ENCODE measurements at regions not wholly inside any gene's neighbourhood (a gene's known extent, or its start where the extent isn't known, plus 50 kb on each side); places are given as distances from the start of the nearest gene placed in this dataset.
"Not testable (repeated sequence)": the region's sequence is repeated elsewhere in the genome, so short reads cannot be mapped to it uniquely, and the experiment has no call there.

DNA sequence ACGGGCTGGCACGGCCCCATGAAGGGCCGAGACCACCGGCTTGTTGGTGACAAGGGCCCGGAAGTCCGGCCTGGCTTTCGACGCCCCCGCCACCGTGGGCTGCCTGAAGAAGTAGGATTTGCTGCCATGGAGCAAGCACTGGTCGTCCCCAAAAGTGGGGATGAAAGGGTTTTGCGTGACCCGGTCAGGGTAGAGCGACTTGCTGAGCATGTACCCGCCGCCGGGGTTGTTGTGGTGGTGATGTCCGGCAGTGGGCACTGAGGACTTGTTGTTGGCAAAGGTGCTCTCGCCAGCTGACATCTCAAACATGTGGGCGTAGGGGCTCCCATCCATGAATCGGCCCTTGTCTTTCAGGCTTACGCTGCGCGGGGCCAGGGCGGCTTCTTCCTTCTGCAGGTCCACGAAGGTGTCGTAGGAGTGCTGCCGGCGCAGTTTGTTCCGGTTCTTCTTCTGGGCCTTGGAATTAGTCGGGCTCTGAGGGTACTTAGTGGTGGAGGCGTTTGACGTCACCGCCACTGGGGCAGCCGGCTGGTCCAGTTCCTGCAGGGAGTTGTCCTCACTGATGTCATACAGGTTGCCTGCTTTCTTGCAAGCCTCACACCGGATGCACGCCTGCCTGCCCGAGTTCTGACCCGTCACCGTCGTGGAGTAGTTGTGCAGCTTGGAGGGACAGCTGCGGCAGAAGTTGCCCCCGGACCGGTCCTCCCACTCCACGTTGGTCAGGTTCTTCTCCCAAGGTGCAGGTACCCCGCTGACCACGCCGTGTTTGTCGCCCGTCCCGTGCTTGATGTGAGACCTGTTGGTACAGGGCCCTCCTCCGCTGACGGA lies 366.6 kb downstream of the EMP1 start:
- no peak for DNase-seq (ENCODE audit: low spot score)

DNA sequence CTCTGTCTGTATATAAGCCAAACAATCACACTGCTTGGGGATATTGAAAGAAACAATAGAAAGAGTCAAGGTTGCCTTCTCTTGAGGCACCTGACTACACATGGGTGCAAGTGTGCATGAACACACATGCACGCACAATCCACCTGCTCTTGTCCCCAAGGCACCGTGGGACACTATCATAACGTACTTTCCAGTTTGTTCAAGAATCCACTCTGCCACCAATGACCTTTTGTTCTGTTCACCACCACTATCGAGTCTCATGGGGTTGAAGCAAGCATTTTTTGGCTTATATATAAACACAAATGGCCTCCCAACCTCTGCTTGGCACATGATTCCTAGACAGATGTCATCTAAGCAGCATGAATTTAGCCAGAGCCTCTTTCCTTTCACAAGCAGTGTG lies 365.4 kb downstream of the EMP1 start:
- no peak for DNase-seq (ENCODE audit: low spot score)

DNA sequence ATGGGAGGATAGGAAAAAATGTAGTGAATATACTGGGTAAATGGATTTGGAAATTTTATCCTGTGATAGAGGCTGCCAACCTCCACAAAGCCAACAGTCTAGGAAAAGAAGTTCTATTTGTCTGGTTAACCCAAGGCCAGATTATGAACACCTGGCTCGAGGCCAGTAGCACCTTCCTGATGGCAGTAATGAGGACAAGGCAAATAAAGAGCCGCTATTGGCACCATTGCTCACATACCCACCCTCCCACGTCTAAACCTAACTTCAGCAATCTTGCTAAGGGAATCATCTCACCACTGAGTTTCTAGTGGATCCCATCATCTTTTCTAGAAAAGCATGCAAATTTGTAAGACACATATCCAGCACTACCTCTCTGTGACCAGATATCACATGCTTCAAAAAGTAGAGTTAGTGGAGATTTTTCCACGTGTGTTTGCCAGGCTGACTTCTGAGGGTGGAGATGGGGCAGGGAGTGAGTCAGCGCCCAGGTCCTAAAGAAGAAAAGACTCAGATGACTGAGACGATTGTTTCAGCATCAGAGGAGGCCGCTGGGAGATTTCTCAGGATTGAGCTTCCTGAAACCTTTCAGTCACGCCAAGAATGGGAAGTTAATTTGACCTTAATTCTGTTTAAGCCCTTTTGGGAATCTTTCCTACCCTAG lies 362.9 kb downstream of the EMP1 start:
- DNase-seq (ENCODE audit: low spot score): no peak

DNA sequence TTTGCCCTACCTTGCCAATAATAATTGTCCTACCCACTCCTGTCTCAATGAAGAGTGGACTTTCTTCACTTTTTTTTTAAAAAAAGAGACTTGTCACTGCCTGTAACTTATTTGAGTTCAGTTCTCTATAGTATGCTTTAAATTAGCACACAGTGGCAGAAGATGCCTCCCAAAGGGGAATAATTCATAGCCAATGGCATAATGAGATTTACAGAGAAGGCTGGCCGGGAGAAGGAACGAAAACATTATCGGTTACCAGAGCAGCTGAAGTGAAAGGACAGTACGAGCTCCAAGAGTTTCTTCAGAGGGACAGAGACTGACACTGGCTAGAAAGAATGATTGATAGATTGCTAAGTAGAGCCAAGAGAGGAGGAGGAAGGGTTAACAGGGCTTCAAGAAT lies 356.3 kb downstream of the EMP1 start:
- no peak for DNase-seq (ENCODE audit: low spot score)

DNA sequence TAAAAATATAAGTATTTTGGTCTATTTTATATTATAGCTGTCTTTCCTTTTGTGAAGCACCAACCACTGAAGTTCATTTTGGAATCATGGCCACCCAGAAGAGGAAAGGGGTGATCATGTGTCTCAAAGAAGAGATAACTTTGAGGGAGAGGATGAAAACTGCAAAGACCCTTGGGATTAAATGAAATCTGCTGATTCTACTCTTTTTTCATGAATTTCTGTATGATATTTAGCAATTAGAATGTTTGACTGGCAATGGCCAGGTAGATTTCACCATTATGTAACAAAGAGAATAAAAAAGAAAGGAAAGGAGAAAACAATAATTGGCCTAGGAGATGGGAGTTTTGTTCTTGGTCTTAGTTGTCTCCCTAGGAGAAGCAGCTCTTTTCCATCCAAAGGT lies 350.8 kb downstream of the EMP1 start:
- no peak for DNase-seq (ENCODE audit: low spot score)

DNA sequence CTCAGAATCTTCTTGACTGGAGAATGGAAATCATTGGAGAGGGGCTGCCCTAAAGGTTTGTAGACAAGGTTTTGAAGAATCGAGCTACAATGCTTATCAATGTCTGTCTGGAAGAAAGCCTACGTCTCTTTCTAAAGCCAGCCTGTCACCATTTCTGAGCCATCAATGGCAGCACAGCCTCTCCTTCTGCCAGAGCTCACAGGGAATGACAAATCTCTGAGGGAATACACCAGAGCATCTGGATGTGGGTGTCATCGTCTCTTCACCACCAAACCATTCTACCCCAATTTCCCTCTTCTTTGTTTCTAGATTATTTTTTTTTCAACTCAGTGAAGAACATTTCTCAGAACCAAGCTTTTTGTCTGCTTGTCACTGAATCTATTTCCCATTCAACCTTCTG lies 349.7 kb downstream of the EMP1 start:
- DNase-seq (ENCODE audit: low spot score): no peak

DNA sequence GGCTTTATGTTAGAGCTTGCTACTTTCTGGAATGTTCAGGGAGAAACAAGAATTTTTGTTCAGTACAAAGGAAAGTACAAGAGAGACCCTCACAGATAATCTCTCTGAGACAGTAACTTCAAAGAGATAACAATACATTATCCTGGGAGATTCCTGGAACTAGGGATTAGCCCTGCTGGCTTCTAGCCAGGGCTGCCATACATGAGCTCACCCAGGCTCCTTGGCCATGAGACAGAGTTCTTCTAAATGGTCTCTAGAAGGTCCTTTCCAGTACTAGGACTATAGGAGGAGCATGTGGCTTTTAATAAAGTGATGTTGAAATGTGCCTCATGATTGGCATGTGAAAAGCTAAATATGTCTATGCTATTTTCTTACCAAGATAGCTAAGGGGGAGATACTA lies 342.5 kb downstream of the EMP1 start:
- DNase-seq (ENCODE audit: low spot score): no peak

DNA sequence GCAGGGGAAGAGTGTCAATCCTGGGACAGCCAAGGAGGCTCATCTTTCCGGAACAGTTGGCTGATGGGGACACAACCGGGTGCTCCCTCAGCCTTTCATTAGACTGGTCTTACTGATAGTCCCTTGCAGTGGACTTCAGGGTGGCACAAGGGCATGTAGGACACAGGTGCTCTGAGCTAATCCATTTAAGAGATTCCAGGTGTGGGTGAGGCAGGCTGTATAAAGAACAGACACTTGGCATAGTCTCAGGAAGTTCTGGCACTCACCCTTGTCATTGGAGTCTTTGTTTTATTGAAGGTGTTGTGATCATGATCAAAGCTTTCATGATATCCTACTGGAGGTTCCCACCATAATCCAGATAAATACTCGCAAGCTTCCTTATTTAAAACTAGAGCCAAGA lies 341.6 kb downstream of the EMP1 start:
- no peak for DNase-seq (ENCODE audit: low spot score)

DNA sequence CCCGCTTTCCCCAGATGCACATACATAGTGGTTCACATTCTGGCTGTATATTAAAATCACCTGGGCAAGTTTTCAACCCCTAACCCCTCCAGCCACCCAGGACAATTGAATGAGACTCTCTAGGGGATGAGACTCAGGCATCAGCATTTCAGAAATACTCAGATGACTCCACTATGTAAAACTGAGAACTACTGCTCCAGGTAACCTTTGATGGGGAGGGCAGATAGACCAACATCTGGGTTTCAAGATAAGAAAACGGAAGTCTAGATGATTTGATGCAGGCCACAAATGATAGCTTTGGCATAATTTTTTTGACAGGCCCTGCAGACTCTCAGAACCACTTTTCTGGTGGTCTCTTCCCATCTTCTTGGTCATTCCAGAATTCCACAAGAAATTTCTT lies 341.1 kb downstream of the EMP1 start:
- no peak for DNase-seq (ENCODE audit: low spot score)

DNA sequence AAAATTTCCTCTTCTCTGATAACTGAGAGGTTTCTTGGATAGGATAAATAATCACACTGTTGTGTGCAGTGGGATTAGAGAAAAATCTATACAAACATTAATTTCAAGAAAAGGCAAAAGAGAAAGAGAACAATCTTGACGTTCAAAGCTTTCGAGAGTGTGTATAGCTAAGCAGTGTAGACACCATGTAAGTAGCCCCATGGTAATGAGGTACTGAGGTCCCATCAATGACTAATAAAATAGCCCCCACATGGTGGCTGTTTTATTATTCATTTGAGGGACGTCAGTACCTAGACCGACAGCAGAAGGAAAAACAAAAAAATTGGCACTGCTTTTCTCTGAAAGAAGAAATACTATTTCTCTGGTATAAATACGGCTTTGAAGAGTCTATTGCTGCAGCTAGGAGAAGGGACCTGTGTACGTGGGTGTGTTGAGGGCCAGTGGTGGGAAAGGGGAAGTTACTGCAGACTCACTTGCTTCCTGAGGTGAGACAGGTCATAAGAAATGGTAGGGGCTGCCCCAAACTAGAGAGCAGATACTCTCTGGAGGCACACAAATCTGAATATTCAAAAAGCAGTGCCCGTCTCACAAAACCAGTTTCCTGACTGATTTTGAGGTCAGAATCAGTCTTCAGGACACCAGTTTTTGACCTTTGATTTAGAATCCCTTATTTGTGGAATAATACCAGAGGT lies 339.8 kb downstream of the EMP1 start:
- no peak for DNase-seq (ENCODE audit: low spot score)

DNA sequence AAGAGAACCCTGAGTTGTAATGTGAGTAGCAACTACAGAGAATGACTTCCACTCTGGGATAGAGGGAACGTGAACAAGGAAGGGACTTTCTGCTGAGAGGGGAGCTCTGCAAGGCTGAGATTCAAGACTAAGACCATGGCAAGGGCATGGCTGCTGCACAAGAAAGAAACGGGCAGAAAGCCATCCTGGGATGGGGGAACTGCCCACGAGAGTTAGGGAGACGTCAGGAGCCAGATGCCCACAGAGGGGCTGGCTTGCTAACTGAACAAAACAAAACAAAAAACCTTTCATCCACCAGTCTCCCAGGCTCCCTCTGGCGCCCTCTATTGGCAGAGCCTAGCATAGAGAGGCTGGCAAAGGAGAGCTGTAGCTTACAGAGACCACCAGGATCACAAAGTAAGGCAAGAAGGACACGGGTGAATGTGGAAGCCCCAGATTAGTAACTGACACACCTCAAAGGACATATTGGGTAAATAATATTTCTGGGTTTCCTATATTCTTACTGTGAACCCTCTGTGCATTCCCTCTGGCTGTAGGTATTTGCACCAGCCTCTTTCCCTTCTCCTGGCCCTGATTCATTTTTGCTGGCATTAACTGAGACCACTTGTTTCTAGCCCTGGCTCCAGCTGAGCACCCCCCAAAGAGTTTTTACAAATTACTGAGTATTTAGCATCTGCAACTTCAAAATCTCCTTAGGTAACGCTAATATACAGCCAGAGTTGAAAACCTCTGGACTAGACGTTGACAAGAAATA lies 338.3 kb downstream of the EMP1 start:
- peak; percentile 75 for DNase-seq (ENCODE audit: low spot score)

DNA sequence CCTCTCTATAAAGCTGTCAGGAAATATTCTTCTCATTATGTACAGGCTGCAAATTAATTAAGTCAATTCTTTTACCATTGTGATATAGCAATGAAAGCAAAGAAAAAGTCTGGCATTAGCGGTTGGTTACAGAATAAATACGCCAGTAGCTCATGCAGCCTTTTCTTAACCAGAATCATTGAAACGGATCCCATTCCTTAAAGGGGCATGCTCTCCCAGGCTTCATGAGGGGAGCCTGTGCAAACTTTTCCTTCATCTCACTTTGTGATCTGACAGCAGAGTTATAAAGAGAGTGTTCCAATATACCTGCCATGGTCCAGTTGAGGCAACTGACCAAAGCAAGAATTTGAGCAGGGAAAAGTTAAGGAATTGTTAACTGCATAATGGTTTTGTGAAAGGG lies 337.7 kb downstream of the EMP1 start:
- no peak for DNase-seq (ENCODE audit: low spot score)

DNA sequence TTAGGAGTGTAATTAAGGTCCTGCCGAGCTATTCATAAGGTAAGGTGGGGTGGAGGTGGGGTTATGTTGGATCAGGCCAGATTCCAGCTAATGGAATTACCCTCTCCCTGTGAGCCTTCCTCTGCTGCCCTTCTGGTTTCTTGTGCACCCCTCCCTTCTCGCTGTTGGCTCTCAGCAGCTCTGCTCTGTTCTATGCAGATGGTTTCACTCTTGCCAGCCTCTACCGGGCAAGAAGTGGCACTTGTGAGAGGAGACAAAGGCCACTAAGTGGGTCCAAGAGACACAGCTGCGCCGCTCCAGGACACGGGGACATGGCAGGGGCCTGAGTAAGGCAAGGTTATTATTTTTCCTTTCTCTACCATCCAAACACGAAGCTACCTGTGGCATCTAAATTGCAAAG lies 334.4 kb downstream of the EMP1 start:
- DNase-seq (ENCODE audit: low spot score): no peak

DNA sequence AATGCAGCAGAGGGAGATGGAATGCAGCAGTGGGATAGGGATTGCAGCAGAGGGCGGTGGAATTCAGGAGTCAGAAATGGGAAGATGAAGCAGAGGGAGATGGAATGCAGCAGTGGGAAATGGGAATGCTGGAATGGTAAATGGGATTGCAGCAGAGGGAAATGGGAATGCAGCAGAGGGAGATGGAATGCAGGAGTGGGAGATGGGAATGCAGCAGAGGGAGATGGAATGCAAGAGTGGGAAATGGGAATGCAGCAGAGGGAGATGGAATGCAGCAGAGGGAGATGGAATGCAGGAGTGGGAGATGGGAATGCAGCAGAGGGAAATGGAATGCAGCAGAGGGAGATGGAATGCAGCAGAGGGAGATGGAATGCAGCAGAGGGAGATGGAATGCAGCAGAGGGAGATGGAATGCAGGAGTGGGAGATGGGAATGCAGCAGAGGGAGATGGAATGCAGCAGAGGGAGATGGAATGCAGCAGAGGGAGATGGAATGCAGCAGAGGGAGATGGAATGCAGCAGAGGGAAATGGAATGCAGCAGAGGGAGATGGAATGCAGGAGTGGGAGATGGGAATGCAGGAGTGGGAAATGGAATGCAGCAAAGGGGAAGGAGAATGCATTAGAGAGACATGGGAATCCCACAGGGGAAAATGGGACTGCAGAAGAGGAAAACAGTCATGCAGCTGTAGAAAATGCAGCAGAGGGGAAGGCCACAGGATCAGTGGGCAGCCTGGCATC lies 329.8 kb downstream of the EMP1 start:
- DNase-seq (ENCODE audit: low spot score): peak; percentile 31

DNA sequence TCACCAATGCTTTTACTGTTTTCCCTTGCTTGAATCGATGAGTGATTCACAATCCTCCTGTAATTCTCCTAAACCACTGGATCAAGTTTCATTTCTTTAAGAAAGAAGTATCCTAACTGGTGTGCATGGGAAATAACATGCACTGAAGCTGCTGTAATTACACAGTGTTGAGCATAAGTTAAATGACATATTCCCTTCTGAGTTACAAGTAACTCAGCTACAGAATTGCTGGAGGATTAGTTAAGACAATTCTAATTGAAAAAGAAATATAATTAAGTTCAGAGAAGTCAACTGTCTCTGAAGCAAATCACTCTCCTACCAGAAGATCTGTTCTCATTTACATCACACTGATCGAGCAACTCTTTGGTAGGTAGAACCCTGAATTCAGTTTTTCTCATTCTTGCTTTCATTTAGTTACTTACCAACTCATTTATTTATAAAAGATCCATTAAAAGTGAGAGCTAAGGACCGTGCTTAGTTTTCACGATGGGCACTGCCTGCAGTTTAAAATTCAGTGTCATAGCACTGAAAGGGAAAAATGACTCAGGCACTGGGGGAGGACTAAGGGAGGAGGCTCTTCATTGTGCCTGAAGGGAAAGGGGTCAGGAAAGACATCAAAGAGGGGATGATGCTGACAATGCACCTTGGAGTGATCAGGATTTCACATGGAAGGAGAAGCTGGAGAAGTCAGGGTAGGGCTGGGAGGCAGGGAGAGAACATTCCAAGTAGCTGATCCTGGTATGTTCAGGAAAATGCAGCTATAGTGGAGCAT lies 327.2 kb downstream of the EMP1 start:
- no peak for DNase-seq (ENCODE audit: low spot score)

DNA sequence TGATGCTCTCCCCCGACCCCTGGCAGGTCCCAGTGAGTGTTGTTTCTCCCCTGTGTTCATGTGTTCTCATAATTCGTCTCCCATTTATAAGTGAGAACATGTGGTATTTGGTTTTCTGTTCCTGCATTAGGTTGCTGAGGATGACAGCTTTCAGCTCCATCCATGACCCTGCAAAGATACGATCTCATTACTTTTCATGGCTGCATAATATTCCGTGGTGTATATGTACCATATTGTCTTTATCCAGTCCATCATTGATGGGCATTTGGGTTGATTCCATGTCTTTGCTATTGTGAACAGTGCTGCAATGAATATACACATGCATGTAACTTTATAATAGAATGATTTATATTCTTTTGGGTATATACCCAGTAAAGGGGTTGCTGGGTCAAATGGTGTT lies 321.5 kb downstream of the EMP1 start:
- DNase-seq (ENCODE audit: low spot score): not testable (repeated sequence)

DNA sequence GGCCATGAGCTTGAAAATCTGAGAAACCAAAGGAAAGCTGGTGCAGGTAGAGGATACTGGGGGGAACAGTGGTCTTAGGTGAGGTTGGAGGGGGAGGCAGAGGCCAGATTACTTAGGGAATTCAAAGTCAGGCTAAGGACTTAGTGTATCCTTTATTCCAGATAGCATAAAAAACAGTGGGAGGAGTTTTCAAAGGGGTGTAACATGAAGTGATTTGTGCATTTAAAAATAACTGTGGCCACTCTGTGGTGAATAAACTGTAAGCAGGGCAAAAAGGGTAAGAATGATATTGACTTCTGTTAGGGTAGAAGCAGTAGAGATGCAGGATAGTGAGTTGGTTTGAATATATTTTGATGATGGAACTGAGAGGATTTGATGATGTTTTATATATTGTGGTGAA lies 313.2 kb downstream of the EMP1 start:
- no peak for DNase-seq (ENCODE audit: low spot score)

DNA sequence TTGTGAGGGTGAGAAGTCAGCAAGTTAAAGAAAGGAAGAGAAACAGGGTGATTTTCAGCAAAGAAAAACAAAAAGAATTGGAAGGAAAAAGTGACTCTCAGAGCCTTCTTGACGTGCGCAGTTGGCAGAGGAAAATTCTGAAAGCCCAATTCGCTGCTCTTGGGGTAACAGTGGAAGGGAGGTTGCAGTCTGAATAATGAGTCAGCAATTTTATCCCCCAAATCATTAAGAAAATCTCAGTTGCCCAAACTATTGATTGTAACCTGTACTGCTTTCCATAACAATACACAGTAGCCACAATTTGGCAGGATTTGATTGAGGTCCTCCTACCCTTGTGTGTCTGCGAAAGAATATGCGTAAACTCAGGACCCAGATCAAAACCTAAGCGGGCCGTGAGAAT lies 309.1 kb downstream of the EMP1 start:
- no peak for DNase-seq (ENCODE audit: low spot score)

DNA sequence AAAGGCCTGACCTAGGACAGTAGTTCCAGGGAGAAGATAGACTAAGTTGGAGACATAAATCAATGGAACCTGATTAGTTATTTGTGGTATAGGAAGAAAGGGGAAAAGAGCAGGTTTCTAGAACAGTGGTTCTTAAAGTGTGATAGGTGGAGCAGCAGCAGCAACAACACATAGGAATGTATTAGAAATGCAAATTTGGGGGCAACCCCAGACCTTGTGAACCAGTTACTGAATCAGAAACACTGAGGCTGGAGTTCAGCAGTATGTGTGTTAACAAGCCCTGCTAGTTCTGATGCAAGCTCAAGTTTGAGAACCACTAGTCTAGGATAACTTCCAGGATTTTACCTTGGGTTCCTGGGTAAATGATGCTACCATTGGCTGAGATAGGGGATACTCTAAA lies 308.7 kb downstream of the EMP1 start:
- DNase-seq (ENCODE audit: low spot score): no peak

DNA sequence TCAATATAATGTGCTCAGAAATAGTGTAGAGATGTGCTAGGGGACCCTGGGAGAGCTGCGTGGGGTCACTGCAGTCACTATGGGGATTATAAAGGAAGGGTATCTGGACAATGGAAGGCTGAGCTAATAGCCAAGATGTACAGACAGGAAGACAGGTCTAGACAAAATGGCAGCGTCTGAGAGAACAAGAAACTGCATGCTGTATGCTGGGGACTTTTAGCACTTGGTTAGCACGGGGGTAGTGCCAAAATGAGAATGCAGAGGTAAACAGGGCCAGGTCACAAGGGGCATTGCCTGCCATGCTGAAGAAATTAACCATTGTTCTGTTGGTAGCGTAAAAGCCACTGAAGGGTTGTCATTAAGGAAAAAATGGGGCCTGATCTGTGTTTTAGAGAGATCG lies 308.2 kb downstream of the EMP1 start:
- no peak for DNase-seq (ENCODE audit: low spot score)

DNA sequence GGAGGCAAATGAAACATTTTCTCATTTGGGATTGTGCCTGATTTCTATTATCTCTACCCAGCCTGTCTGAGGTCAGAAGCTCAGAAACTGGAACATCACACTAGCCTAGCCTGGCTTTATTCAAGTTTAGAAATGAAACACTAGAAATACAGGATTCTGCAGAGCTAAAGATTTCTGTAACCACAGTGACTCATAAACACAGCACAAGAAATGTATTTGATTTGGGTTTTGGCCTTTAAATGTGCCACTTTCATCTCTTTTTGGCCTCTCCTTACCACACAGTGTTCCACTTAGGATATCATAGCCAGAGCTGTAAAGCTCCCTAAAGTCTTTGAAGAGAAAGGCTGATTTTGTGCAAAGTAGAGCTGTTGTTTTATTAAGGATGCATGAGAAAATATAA lies 307.5 kb downstream of the EMP1 start:
- DNase-seq (ENCODE audit: low spot score): no peak
